H1 (cell line): ENCODE measurements at regions not wholly inside any gene's neighbourhood (a gene's known extent, or its start where the extent isn't known, plus 50 kb on each side); places are given as distances from the start of the nearest gene placed in this dataset.

Source experiments
- CTCF ChIA-PET: fragments of 300-600 bp; sonication (Branson Sonifier 250); formaldehyde crosslinking; loops from one replicate; lab custom pipeline; 2021; ENCODE audit not compliant: partially characterized antibody; lab: Charles Lee
- POLR2A ChIA-PET: fragments of 300-600 bp; sonication (Branson Sonifier 250); formaldehyde crosslinking; loops from one replicate; lab custom pipeline; 2021; ENCODE audit warnings: inconsistent platforms; ENCODE audit not compliant: partially characterized antibody; lab: Charles Lee
- DNase-seq, 2 experiments: peaks; one replicate each; pipeline versions ENCODE4 v3.0.0 to v3.0.0-alpha.2; 2010 to 2022; ENCODE audit warnings: low spot score in 2 of 2, low read depth in 1 of 2, mixed read lengths in 1 of 2
- FAIRE-seq: peaks from 2 replicates; lab custom pipeline; 2011; peaks lifted over from hg19 to GRCh38; lab: Jason Lieb, UNC
- H2AFZ ChIP-seq: 2 replicates; pipeline ENCODE4 v1.8.1; 2012; ENCODE audit warnings: low read length, inconsistent platforms
- H2AK5ac ChIP-seq: 2 replicates; pipeline ENCODE4 v1.6.1; 2013; ENCODE audit warnings: low read depth, low read length
- H2BK120ac ChIP-seq: replicated peaks from 2 replicates; pipeline ENCODE3; 2013; ENCODE audit warnings: low read depth, low read length, inconsistent platforms
- H2BK12ac ChIP-seq: 2 replicates; pipeline ENCODE4 v1.6.1; 2013; ENCODE audit warnings: low read depth, low read length
- H2BK15ac ChIP-seq: 2 replicates; pipeline ENCODE4 v1.6.1; 2013; ENCODE audit warnings: low read length
- H2BK20ac ChIP-seq: 2 replicates; pipeline ENCODE4 v1.6.1; 2013; ENCODE audit warnings: low read length
- H2BK5ac ChIP-seq: 2 replicates; pipeline ENCODE4 v1.6.1; 2013; ENCODE audit warnings: low read depth, low read length
- H3K14ac ChIP-seq: 2 replicates; pipeline ENCODE4 v1.6.1; 2013; ENCODE audit warnings: inconsistent platforms; ENCODE audit not compliant: insufficient read length
- H3K18ac ChIP-seq: 2 replicates; pipeline ENCODE4 v1.6.1; 2013; ENCODE audit warnings: low read length; ENCODE audit errors: extremely low read depth
- H3K23ac ChIP-seq: 2 replicates; pipeline ENCODE4 v1.6.1; 2013; ENCODE audit warnings: inconsistent platforms; ENCODE audit not compliant: insufficient read length
- H3K23me2 ChIP-seq: 2 replicates; pipeline ENCODE4 v1.6.1; 2013; ENCODE audit warnings: low read depth, low read length
- H3K27ac ChIP-seq: 2 replicates; pipeline ENCODE4 v1.6.1; 2011; ENCODE audit warnings: low read depth, low read length, inconsistent platforms
- H3K27me3 ChIP-seq, 4 experiments: replicated peaks in 1 of 4; 1 replicate in 1 of 4; 2 replicates in 3 of 4; pipeline versions ENCODE4 v1.6.1 to v1.8.1; 2011 to 2013; ENCODE audit warnings: low read length in 3 of 4, mild to moderate bottlenecking in 3 of 4, inconsistent platforms in 2 of 4, mixed read lengths in 2 of 4, moderate library complexity in 1 of 4; ENCODE audit not compliant: control insufficient read depth in 3 of 4, insufficient read depth in 3 of 4; ENCODE audit errors: extremely low read depth in 1 of 4
- H3K36me3 ChIP-seq, 4 experiments: 2 replicates each; pipeline versions ENCODE4 v1.6.1 to v1.8.1; 2011 to 2013; ENCODE audit warnings: mild to moderate bottlenecking in 4 of 4, low read length in 3 of 4, moderate library complexity in 2 of 4, control low read depth in 1 of 4, inconsistent platforms in 1 of 4; ENCODE audit not compliant: insufficient read depth in 4 of 4, control insufficient read depth in 2 of 4
- H3K4ac ChIP-seq: replicated peaks from 2 replicates; pipeline ENCODE3; 2013; ENCODE audit warnings: low read length, low read depth, mixed read lengths, inconsistent platforms; ENCODE audit not compliant: insufficient read length
- H3K4me1 ChIP-seq, 4 experiments: replicated peaks in 1 of 4; 1 replicate in 1 of 4; 2 replicates in 3 of 4; pipeline versions ENCODE4 v1.6.1 to v1.8.1; 2011 to 2013; ENCODE audit warnings: low read length in 3 of 4, inconsistent platforms in 2 of 4, mixed read lengths in 1 of 4; ENCODE audit not compliant: insufficient read depth in 4 of 4, control insufficient read depth in 3 of 4
- H3K4me2 ChIP-seq, 2 experiments: 2 replicates each; pipeline versions ENCODE4 v1.6.1 to v1.8.1; 2011 to 2013; ENCODE audit warnings: low read depth in 2 of 2, low read length in 2 of 2, control low read depth in 1 of 2, inconsistent platforms in 1 of 2, mild to moderate bottlenecking in 1 of 2; ENCODE audit not compliant: insufficient read depth in 1 of 2
- H3K4me3 ChIP-seq, 4 experiments: fragments of 200-600, 300-600 bp in 1 of 4; sonication (generic), shearing (Covaris generic), sonication (Bioruptor Twin) in 1 of 4; 2 replicates each; pipeline versions ENCODE4 v1.5.1 to v1.8.1; 2011 to 2016; ENCODE audit warnings: low read length in 4 of 4, low read depth in 3 of 4, control low read depth in 2 of 4, inconsistent platforms in 2 of 4, mild to moderate bottlenecking in 2 of 4, mixed read lengths in 1 of 4, moderate library complexity in 1 of 4; ENCODE audit not compliant: insufficient read depth in 2 of 4; ENCODE audit errors: extremely low read depth in 1 of 4
- H3K56ac ChIP-seq: replicated peaks from 2 replicates; pipeline ENCODE3; 2013; ENCODE audit warnings: low read depth, mild to moderate bottlenecking, mixed read lengths, low read length, inconsistent platforms; ENCODE audit not compliant: insufficient read length
- H3K79me1 ChIP-seq: 2 replicates; pipeline ENCODE4 v1.6.1; 2013; ENCODE audit warnings: low read depth, low read length, control low read depth
- H3K79me2 ChIP-seq, 2 experiments: 2 replicates each; pipeline versions ENCODE4 v1.6.1 to v1.8.1; 2012 to 2013; ENCODE audit warnings: low read length in 2 of 2, mild to moderate bottlenecking in 2 of 2, inconsistent platforms in 1 of 2; ENCODE audit not compliant: insufficient read depth in 2 of 2, control insufficient read depth in 1 of 2
- H3K9ac ChIP-seq, 4 experiments: replicated peaks in 1 of 4; 1 replicate in 1 of 4; 2 replicates in 3 of 4; pipeline versions ENCODE4 v1.6.1 to v1.8.1; 2011 to 2013; ENCODE audit warnings: low read depth in 3 of 4, low read length in 3 of 4, control low read depth in 2 of 4, mild to moderate bottlenecking in 2 of 4, moderate library complexity in 2 of 4, inconsistent platforms in 1 of 4; ENCODE audit errors: extremely low read depth in 1 of 4
- H3K9me3 ChIP-seq, 2 experiments: 2 replicates each; pipeline versions ENCODE4 v1.6.1 to v1.8.1; 2012 to 2013; ENCODE audit warnings: mild to moderate bottlenecking in 2 of 2, moderate library complexity in 2 of 2, control low read depth in 1 of 2, inconsistent platforms in 1 of 2, low read depth in 1 of 2, low read length in 1 of 2, mixed read lengths in 1 of 2; ENCODE audit not compliant: insufficient read depth in 2 of 2
- H4K20me1 ChIP-seq, 2 experiments: replicated peaks in 1 of 2; 2 replicates each; pipeline versions ENCODE3 to v1.8.1; 2011 to 2013; ENCODE audit warnings: inconsistent platforms in 2 of 2, low read length in 2 of 2, mild to moderate bottlenecking in 1 of 2; ENCODE audit not compliant: insufficient read depth in 2 of 2, control insufficient read depth in 1 of 2
- H4K5ac ChIP-seq: 2 replicates; pipeline ENCODE4 v1.6.1; 2013; ENCODE audit warnings: low read length, low read depth, mixed read lengths, inconsistent platforms; ENCODE audit not compliant: insufficient read length
- H4K8ac ChIP-seq: 2 replicates; pipeline ENCODE4 v1.8.0; 2013; ENCODE audit warnings: mild to moderate bottlenecking, moderate library complexity, low read length, inconsistent platforms; ENCODE audit not compliant: insufficient read depth; ENCODE audit errors: extremely low read depth
- H4K91ac ChIP-seq: replicated peaks from 2 replicates; pipeline ENCODE3; 2013; ENCODE audit warnings: low read length, mixed read lengths, inconsistent platforms; ENCODE audit not compliant: insufficient read length
- BACH1 ChIP-seq: IDR thresholded peaks from 2 replicates; pipeline ENCODE4 v1.6.1; 2012; ENCODE audit warnings: low read length, improper control_type of control experiment
- CHD2 ChIP-seq: IDR thresholded peaks from 2 replicates; pipeline ENCODE4 v1.6.1; 2012; ENCODE audit warnings: low read length, improper control_type of control experiment
- CTBP2 ChIP-seq: IDR thresholded peaks from 2 replicates; pipeline ENCODE4 v1.7.0; 2011; ENCODE audit warnings: borderline replicate concordance, mild to moderate bottlenecking, moderate library complexity, mixed read lengths, low read length; ENCODE audit not compliant: insufficient read depth, insufficient read length
- FOSL1 ChIP-seq: IDR thresholded peaks from 2 replicates; pipeline ENCODE4 v1.6.1; 2011; ENCODE audit warnings: mild to moderate bottlenecking, low read depth, low read length, moderate library complexity; ENCODE audit not compliant: insufficient read depth
- GABPA ChIP-seq: IDR thresholded peaks from 2 replicates; pipeline ENCODE4 v1.6.1; 2011; ENCODE audit warnings: mild to moderate bottlenecking, low read length, moderate library complexity, borderline replicate concordance; ENCODE audit not compliant: insufficient read depth
- HDAC2 ChIP-seq, 2 experiments: fragments of 300-600 bp in 1 of 2; sonication (generic) in 1 of 2; IDR thresholded peaks; 2 replicates each; pipeline ENCODE4 v1.6.1; 2011 to 2012; ENCODE audit warnings: low read depth in 2 of 2, low read length in 2 of 2, mild to moderate bottlenecking in 2 of 2, moderate library complexity in 2 of 2, borderline replicate concordance in 1 of 2, inconsistent platforms in 1 of 2
- POLR2A ChIP-seq, 2 experiments: IDR thresholded peaks; 1 replicate in 1 of 2; 2 replicates in 1 of 2; pipeline ENCODE4 v1.6.1; 2011; ENCODE audit warnings: low read depth in 2 of 2, low read length in 2 of 2, mild to moderate bottlenecking in 2 of 2; ENCODE audit errors: control extremely low read depth in 1 of 2
- POU5F1 ChIP-seq: IDR thresholded peaks from 2 replicates; pipeline ENCODE4 v1.6.1; 2011; ENCODE audit warnings: low read depth, mild to moderate bottlenecking, low read length, moderate library complexity
- RBBP5 ChIP-seq: IDR thresholded peaks from 2 replicates; pipeline ENCODE4 v1.7.1; 2012; ENCODE audit warnings: low read depth, mild to moderate bottlenecking, inconsistent platforms, low read length, moderate library complexity, borderline replicate concordance
- SIN3A ChIP-seq, 2 experiments: IDR thresholded peaks in 1 of 2; conservative IDR thresholded peaks in 1 of 2; 2 replicates each; pipeline ENCODE4 v1.6.1; 2011 to 2012; ENCODE audit warnings: low read length in 2 of 2, improper control_type of control experiment in 1 of 2, low read depth in 1 of 2, mild to moderate bottlenecking in 1 of 2
- SRF ChIP-seq: IDR thresholded peaks from 2 replicates; pipeline ENCODE4 v1.6.1; 2011; ENCODE audit warnings: mild to moderate bottlenecking, low read depth, low read length, moderate library complexity
- TCF12 ChIP-seq: IDR thresholded peaks from 2 replicates; pipeline ENCODE4 v1.6.1; 2011; ENCODE audit warnings: low read depth, mild to moderate bottlenecking, low read length
- ZNF274 ChIP-seq: IDR thresholded peaks from 2 replicates; pipeline ENCODE4 v1.7.0; 2012; ENCODE audit warnings: low read length, borderline replicate concordance; ENCODE audit errors: extremely low read depth
- WGBS, 2 experiments: shearing (Covaris generic) in 1 of 2; methylation state at CpG; one replicate each; pipeline versions ENCODE4 v1.1.6 to v1.1.7; 2013 to 2015; ENCODE audit warnings: low lambda C conversion rate in 2 of 2, mixed read lengths in 2 of 2, inconsistent platforms in 1 of 2, low coverage in 1 of 2, missing lambda C conversion rate in 1 of 2; ENCODE audit not compliant: insufficient replicate concordance in 2 of 2, insufficient coverage in 1 of 2, insufficient read length in 1 of 2; ENCODE audit errors: extremely low coverage in 1 of 2, missing lambda C conversion rate in 1 of 2; 5-methylcytosine and 5-hydroxymethylcytosine counted together

DNA sequence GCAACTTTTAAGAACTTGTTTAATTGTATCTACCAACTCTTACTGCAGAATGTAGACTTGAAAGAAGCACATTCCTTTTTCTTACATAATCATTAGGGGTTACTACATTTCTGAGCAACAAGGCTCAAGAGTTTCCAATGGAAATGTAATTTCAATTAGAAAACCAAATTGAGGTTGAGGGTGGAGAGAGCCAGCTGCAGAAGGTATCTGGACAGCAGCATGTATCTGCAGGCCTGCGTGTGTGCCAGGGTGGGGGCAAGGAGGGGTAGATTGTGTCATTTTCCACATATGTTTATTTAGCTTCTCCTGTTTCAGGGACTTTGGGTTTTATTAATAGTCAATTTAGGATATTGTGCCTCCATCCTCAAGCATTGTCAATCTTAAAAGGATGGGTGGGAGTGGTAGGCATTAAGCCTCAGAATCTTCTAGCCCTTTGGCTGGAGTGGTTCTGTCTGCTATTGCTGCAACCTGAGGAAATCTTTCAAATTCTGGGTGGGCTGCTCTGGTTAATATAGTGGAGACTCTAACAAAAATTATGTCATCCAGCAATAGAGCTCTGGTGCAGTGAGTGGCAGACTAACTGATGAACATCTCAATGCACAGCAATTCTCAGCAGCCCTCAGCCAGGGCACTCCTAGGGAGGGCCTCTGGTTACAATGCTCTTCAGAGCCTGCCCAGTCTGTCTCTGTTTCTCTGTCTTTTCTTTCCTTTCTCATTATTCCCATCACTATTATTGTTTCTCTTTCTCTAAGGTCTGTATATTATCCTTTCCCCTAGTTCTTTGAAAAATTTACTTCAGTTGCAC is 151.4 kb downstream of the RPIA start:
- Histone ChIP-seq H2AK5ac (no peak overlapping the region), H3K4me1 (no peaks in the 10 kb centered on the region), H2BK120ac (no peak overlapping the region), H3K4ac (no peak overlapping the region), H3K36me3 (no peaks in the 10 kb centered on the region), H4K20me1 (no peaks in the 10 kb centered on the region), H3K56ac (no peak overlapping the region), H3K23ac (no peak overlapping the region), H4K91ac (no peak overlapping the region), H2BK5ac (no peak overlapping the region), H2BK15ac (no peak overlapping the region), H4K8ac (no peak overlapping the region), H4K5ac (no peak overlapping the region), H3K27me3 (0 out of 7 replicates have a peak, but pooled peaks cover 0 to 2% (median 0%) of the 10 kb centered on the region in 4 experiments), H2BK12ac (no peak overlapping the region), H2AFZ (no peak overlapping the region), H3K79me2 (no peaks in the 10 kb centered on the region)
- POLR2A ChIA-PET: no interaction called here
- no peak for FAIRE-seq
- CTCF ChIA-PET: no interaction called here
- no peak for TF ChIP-seq FOSL1
- TF ChIP-seq CHD2: no peak
- no peak for TF ChIP-seq ZNF274
- TF ChIP-seq SIN3A (conservative IDR thresholded peaks at IDR 0.05 in 1 of 2, IDR thresholded peaks at IDR 0.05 in 1 of 2; ENCODE audit: low read depth in 1 of 2, low read length in 2 of 2): no peak
- TF ChIP-seq CTBP2: no peak
- TF ChIP-seq POU5F1: no peak
- no peak for TF ChIP-seq POLR2A (IDR thresholded peaks at IDR 0.05; ENCODE audit: control extremely low read depth in 1 of 2, low read depth in 2 of 2, low read length in 2 of 2)
- TF ChIP-seq TCF12: no peak
- no peak for TF ChIP-seq HDAC2 (IDR thresholded peaks at IDR 0.05; ENCODE audit: borderline replicate concordance in 1 of 2, low read depth in 2 of 2, low read length in 2 of 2)
- no peak for TF ChIP-seq SRF
- TF ChIP-seq BACH1: no peak
- no peak for TF ChIP-seq RBBP5
- no peak for TF ChIP-seq GABPA
- TF ChIP-seq, all 59 proteins: peak for 0
- 67% methylated on average over 1 of the region's 1 CpG; no CpG with 5 or more reads in 1 of the 2 experiments for WGBS, 2 experiments
- H3K23me2 ChIP-seq: no peaks in the 10 kb centered on the region; the same call in 1 of the 2 replicates
- H3K27ac ChIP-seq: no peak overlapping the region
- H3K79me1 ChIP-seq: no peaks in the 10 kb centered on the region
- H3K4me2 ChIP-seq: no peak overlapping the region
- H3K4me3 ChIP-seq: no peak overlapping the region
- H3K9ac ChIP-seq: no peak overlapping the region
- H2BK20ac ChIP-seq: no peak overlapping the region
- H3K18ac ChIP-seq: no peak overlapping the region
- DNase-seq: no peak
- H3K9me3 ChIP-seq: no peaks in the 10 kb centered on the region
- H3K14ac ChIP-seq: no peak overlapping the region
